Fibroblast of skin of left biceps (primary cell): ENCODE measurements at regions not wholly inside any gene's neighbourhood (a gene's known extent, or its start where the extent isn't known, plus 50 kb on each side); places are given as distances from the start of the nearest gene placed in this dataset.
A peak's percentile ranks its signal among the peaks of the same experiment; 100 is the strongest.

Source experiments
- DNase-seq, 2 experiments: peaks; one replicate each; pipeline ENCODE4 v3.0.0-alpha.2; 2013; ENCODE audit warnings: low read depth in 2 of 2

GRCh38 chr4:57425610-57426009 lies 315.4 kb upstream of the IGFBP7 start:
- no peak for DNase-seq

GRCh38 chr4:57424232-57424897 lies 314.2 kb upstream of the IGFBP7 start:
- DNase-seq = peak; percentile 8 to 13

GRCh38 chr4:57418133-57418532 lies 307.9 kb upstream of the IGFBP7 start:
- DNase-seq = no peak

- DNase-seq = no peak
Observed at GRCh38 chr4:57412259-57413054, 302.3 kb upstream of the IGFBP7 start.

- DNase-seq = no peak
Observed at GRCh38 chr4:57410331-57411052, 300.3 kb upstream of the IGFBP7 start.

GRCh38 chr4:57405359-57405758 lies 295.2 kb upstream of the IGFBP7 start:
- DNase-seq = no peak

GRCh38 chr4:57404483-57404882 lies 294.3 kb upstream of the IGFBP7 start:
- no peak for DNase-seq

- no peak for DNase-seq
Observed at GRCh38 chr4:57403591-57403990, 293.4 kb upstream of the IGFBP7 start.

- no peak for DNase-seq
Observed at GRCh38 chr4:57401586-57401985, 291.4 kb upstream of the IGFBP7 start.

GRCh38 chr4:57378766-57379165 lies 268.6 kb upstream of the IGFBP7 start:
- no peak for DNase-seq

- no peak for DNase-seq
Observed at GRCh38 chr4:57374866-57375595, 264.8 kb upstream of the IGFBP7 start.

GRCh38 chr4:57373991-57374390 lies 263.8 kb upstream of the IGFBP7 start:
- DNase-seq = no peak

GRCh38 chr4:57371671-57372070 lies 261.5 kb upstream of the IGFBP7 start:
- no peak for DNase-seq

- DNase-seq = no peak
Observed at GRCh38 chr4:57370691-57371090, 260.5 kb upstream of the IGFBP7 start.

- no peak for DNase-seq
Observed at GRCh38 chr4:57369446-57369845, 259.3 kb upstream of the IGFBP7 start.

- DNase-seq = no peak
Observed at GRCh38 chr4:57364255-57364654, 254.1 kb upstream of the IGFBP7 start.

- DNase-seq = no peak
Observed at GRCh38 chr4:57363346-57363745, 253.2 kb upstream of the IGFBP7 start.

- no peak for DNase-seq
Observed at GRCh38 chr4:57360681-57361080, 250.5 kb upstream of the IGFBP7 start.

GRCh38 chr4:57355101-57355665 lies 245.0 kb upstream of the IGFBP7 start:
- DNase-seq = no peak

GRCh38 chr4:57351731-57352130 lies 241.5 kb upstream of the IGFBP7 start:
- no peak for DNase-seq

GRCh38 chr4:57344296-57344695 lies 234.1 kb upstream of the IGFBP7 start:
- DNase-seq = no peak

- DNase-seq = no peak
Observed at GRCh38 chr4:57342411-57342810, 232.2 kb upstream of the IGFBP7 start.
